ENCODE measurements at regions not wholly inside any gene's neighbourhood (a gene's known extent, or its start where the extent isn't known, plus 50 kb on each side); places are given as distances from the start of the nearest gene placed in this dataset.

- DNase-seq (ENCODE audit: low spot score): no peak
- no TSS peak for BruUV-seq (replicated peaks)
- H3K27ac ChIP-seq (ENCODE audit: low read depth, low read length, poor library complexity, severe bottlenecking): no peak overlapping the region
- H3K9me3 ChIP-seq (ENCODE audit: low read depth, low read length, poor library complexity, severe bottlenecking): no peaks in the 10 kb centered on the region
- H3K36me3 ChIP-seq (ENCODE audit: insufficient read depth, low read length, poor library complexity, severe bottlenecking): no peaks in the 10 kb centered on the region
- H3K4me1 ChIP-seq (ENCODE audit: insufficient read depth, low read length, poor library complexity, severe bottlenecking): no peaks in the 10 kb centered on the region
- H3K27me3 ChIP-seq (replicated peaks; ENCODE audit: insufficient read depth, low read depth, low read length, poor library complexity): peaks cover 6% of the 10 kb centered on the region
- ChIA-PET POLR2A (ENCODE audit: low non-redundant PET) (no interaction called here), CTCF (no interaction called here)
- intact Hi-C loops (cut with micrococcal nuclease; ENCODE audit: unreplicated experiment): no loop called here
- H3K4me3 ChIP-seq (ENCODE audit: low read depth, low read length, poor library complexity, severe bottlenecking): no peak overlapping the region
- TF ChIP-seq EZH2 (IDR thresholded peaks at IDR 0.05; ENCODE audit: borderline replicate concordance, low read depth, low read length, poor library complexity, severe bottlenecking) (no peak), CTCF (conservative IDR thresholded peaks at IDR 0.05; ENCODE audit: low read depth, low read length) (no peak)
Observed at GRCh38 chr5:135124724-135125123, 90.7 kb upstream of the PITX1 start.

- no peak for DNase-seq (ENCODE audit: low spot score)
- no peaks in the 10 kb centered on the region for H3K9me3 ChIP-seq (ENCODE audit: low read depth, low read length, poor library complexity, severe bottlenecking)
- H3K4me3 ChIP-seq (ENCODE audit: low read depth, low read length, poor library complexity, severe bottlenecking): no peak overlapping the region
- no peak for TF ChIP-seq CTCF (conservative IDR thresholded peaks at IDR 0.05; ENCODE audit: low read depth, low read length)
- TF ChIP-seq EZH2 (IDR thresholded peaks at IDR 0.05; ENCODE audit: borderline replicate concordance, low read depth, low read length, poor library complexity, severe bottlenecking): no peak
- BruUV-seq (replicated peaks): no TSS peak
- no peaks in the 10 kb centered on the region for H3K36me3 ChIP-seq (ENCODE audit: insufficient read depth, low read length, poor library complexity, severe bottlenecking)
- peaks cover 6% of the 10 kb centered on the region for H3K27me3 ChIP-seq (replicated peaks; ENCODE audit: insufficient read depth, low read depth, low read length, poor library complexity)
- H3K4me1 ChIP-seq (ENCODE audit: insufficient read depth, low read length, poor library complexity, severe bottlenecking): no peaks in the 10 kb centered on the region
- intact Hi-C loops (cut with micrococcal nuclease; ENCODE audit: unreplicated experiment): no loop called here
- ChIA-PET CTCF (no interaction called here), POLR2A (ENCODE audit: low non-redundant PET) (no interaction called here)
- H3K27ac ChIP-seq (ENCODE audit: low read depth, low read length, poor library complexity, severe bottlenecking): no peak overlapping the region
Observed at GRCh38 chr5:135124128-135124527, 90.1 kb upstream of the PITX1 start.

GRCh38 chr5:135122797-135123196 lies 88.8 kb upstream of the PITX1 start:
- H3K4me3 ChIP-seq (ENCODE audit: low read depth, low read length, poor library complexity, severe bottlenecking): no peak overlapping the region
- intact Hi-C loops (cut with micrococcal nuclease; ENCODE audit: unreplicated experiment): no loop called here
- no peaks in the 10 kb centered on the region for H3K9me3 ChIP-seq (ENCODE audit: low read depth, low read length, poor library complexity, severe bottlenecking)
- H3K27ac ChIP-seq (ENCODE audit: low read depth, low read length, poor library complexity, severe bottlenecking): no peak overlapping the region
- POLR2A ChIA-PET (ENCODE audit: low non-redundant PET): no interaction called here
- TF ChIP-seq EZH2 (IDR thresholded peaks at IDR 0.05; ENCODE audit: borderline replicate concordance, low read depth, low read length, poor library complexity, severe bottlenecking) (no peak), CTCF (conservative IDR thresholded peaks at IDR 0.05; ENCODE audit: low read depth, low read length) (no peak)
- H3K27me3 ChIP-seq (replicated peaks; ENCODE audit: insufficient read depth, low read depth, low read length, poor library complexity): peaks cover 6% of the 10 kb centered on the region
- DNase-seq (ENCODE audit: low spot score): no peak
- BruUV-seq (replicated peaks): no TSS peak
- H3K4me1 ChIP-seq (ENCODE audit: insufficient read depth, low read length, poor library complexity, severe bottlenecking): no peaks in the 10 kb centered on the region
- CTCF ChIA-PET: no interaction called here
- H3K36me3 ChIP-seq (ENCODE audit: insufficient read depth, low read length, poor library complexity, severe bottlenecking): no peaks in the 10 kb centered on the region
